ENCODE measurements at regions not wholly inside any gene's neighbourhood (a gene's known extent, or its start where the extent isn't known, plus 50 kb on each side); places are given as distances from the start of the nearest gene placed in this dataset.
"Not testable (repeated sequence)": the region's sequence is repeated elsewhere in the genome, so short reads cannot be mapped to it uniquely, and the experiment has no call there.

GRCh38 chr6:73929405-73929804 lies 233.4 kb downstream of the CD109 start:
- Histone ChIP-seq H3K27me3 (ENCODE audit: control insufficient read depth, insufficient read depth, low read length) (no peaks in the 10 kb centered on the region), H3K9ac (ENCODE audit: low read length in 3 of 3) (no peak overlapping the region), H3K27ac (ENCODE audit: low read depth in 2 of 2, low read length in 2 of 2) (no peak overlapping the region), H3K36me3 (ENCODE audit: control insufficient read depth in 2 of 3, insufficient read depth in 3 of 3, low read length in 3 of 3) (no peaks in the 10 kb centered on the region), H3K4me3 (ENCODE audit: low read length in 3 of 3) (no peak overlapping the region), H3K9me3 (ENCODE audit: control insufficient read depth in 2 of 3, insufficient read depth in 1 of 3, low read length in 3 of 3) (peaks cover 0 to 21% (median 0%) of the 10 kb centered on the region in 3 donors), H3K4me1 (ENCODE audit: control insufficient read depth in 2 of 3, insufficient read depth in 2 of 3, low read depth in 1 of 3, low read length in 3 of 3) (no peaks in the 10 kb centered on the region)
- no peak for DNase-seq
- TF ChIP-seq, protein P1, sequence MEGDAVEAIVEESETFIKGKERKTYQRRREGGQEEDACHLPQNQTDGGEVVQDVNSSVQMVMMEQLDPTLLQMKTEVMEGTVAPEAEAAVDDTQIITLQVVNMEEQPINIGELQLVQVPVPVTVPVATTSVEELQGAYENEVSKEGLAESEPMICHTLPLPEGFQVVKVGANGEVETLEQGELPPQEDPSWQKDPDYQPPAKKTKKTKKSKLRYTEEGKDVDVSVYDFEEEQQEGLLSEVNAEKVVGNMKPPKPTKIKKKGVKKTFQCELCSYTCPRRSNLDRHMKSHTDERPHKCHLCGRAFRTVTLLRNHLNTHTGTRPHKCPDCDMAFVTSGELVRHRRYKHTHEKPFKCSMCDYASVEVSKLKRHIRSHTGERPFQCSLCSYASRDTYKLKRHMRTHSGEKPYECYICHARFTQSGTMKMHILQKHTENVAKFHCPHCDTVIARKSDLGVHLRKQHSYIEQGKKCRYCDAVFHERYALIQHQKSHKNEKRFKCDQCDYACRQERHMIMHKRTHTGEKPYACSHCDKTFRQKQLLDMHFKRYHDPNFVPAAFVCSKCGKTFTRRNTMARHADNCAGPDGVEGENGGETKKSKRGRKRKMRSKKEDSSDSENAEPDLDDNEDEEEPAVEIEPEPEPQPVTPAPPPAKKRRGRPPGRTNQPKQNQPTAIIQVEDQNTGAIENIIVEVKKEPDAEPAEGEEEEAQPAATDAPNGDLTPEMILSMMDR (IDR thresholded peaks at IDR 0.05; ENCODE audit: borderline replicate concordance, extremely low read depth, insufficient read depth), result no peak
- intact Hi-C loops (cut with DNase I), result no loop called here
- no peak for FAIRE-seq

GRCh38 chr6:73927421-73927820 lies 231.4 kb downstream of the CD109 start:
- H3K27me3 ChIP-seq (ENCODE audit: control insufficient read depth, insufficient read depth, low read length), result no peaks in the 10 kb centered on the region
- no peaks in the 10 kb centered on the region for H3K4me1 ChIP-seq (ENCODE audit: control insufficient read depth in 2 of 3, insufficient read depth in 2 of 3, low read depth in 1 of 3, low read length in 3 of 3)
- no peak overlapping the region for H3K27ac ChIP-seq (ENCODE audit: low read depth in 2 of 2, low read length in 2 of 2)
- TF ChIP-seq, protein P1 (IDR thresholded peaks at IDR 0.05; ENCODE audit: borderline replicate concordance, extremely low read depth, insufficient read depth), result no peak
- H3K36me3 ChIP-seq (ENCODE audit: control insufficient read depth in 2 of 3, insufficient read depth in 3 of 3, low read length in 3 of 3), result no peaks in the 10 kb centered on the region
- FAIRE-seq, result no peak
- no peak overlapping the region for H3K9ac ChIP-seq (ENCODE audit: low read length in 3 of 3)
- no peak for DNase-seq
- H3K9me3 ChIP-seq (ENCODE audit: control insufficient read depth in 2 of 3, insufficient read depth in 1 of 3, low read length in 3 of 3), result peaks cover 0 to 21% (median 0%) of the 10 kb centered on the region in 3 donors
- H3K4me3 ChIP-seq (ENCODE audit: low read length in 3 of 3), result no peak overlapping the region
- intact Hi-C loops (cut with DNase I), result no loop called here

DNA sequence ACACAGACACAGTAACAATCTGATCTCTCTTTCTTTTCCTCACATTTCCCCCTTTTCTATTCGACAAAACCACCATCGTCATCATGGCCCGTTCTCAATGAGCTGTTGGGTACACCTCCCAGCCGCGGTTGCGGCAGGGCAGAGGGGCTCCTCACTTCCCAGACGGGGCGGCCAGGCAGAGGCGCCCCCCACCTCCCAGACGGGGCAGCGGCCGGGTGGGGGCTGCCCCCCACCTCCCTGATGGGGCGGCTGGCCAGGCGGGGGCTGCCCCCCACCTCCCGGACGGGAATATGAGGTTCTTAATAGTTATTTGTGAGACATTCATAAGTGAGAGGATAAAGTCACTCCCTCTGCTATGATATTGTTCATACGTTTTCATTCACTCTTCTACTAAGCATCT lies 229.7 kb downstream of the CD109 start:
- H3K4me1 ChIP-seq (ENCODE audit: control insufficient read depth in 2 of 3, insufficient read depth in 2 of 3, low read depth in 1 of 3, low read length in 3 of 3); H3K27ac ChIP-seq (ENCODE audit: low read depth in 2 of 2, low read length in 2 of 2); FAIRE-seq; intact Hi-C loops (cut with DNase I); H3K27me3 ChIP-seq (ENCODE audit: control insufficient read depth, insufficient read depth, low read length); H3K9ac ChIP-seq (ENCODE audit: low read length in 3 of 3); H3K36me3 ChIP-seq (ENCODE audit: control insufficient read depth in 2 of 3, insufficient read depth in 3 of 3, low read length in 3 of 3); H3K4me3 ChIP-seq (ENCODE audit: low read length in 3 of 3); DNase-seq: not testable (repeated sequence)
- H3K9me3 ChIP-seq (ENCODE audit: control insufficient read depth in 2 of 3, insufficient read depth in 1 of 3, low read length in 3 of 3), result peaks cover 0 to 21% (median 0%) of the 10 kb centered on the region in 3 donors

DNA sequence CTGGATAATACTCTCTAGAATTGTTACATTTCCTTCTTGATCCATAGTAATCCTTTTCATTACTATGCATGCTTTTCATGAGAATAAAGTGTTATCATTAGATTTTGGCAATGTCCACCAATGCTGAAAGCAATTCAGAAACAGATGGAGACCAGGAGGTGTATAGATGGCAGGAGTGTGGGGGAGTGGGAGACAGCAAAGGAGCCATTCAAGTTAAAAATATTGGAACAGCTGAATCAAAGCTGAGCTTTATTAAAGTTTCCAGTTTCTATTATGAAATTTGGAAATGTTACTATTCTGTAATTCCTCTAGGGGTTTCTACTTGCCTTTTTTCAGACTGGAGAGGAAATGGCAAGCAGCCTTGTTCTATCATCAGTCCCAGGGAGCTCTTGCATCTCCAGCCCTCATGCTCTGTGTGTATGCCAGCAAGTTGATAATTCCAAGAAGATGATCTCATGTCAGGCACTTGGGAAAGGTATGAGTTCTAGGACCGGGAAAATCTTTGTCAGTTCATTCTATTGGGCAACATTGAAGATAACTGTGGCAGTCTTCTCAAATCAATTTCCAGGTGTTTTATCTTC lies 228.0 kb downstream of the CD109 start:
- no peaks in the 10 kb centered on the region for H3K4me1 ChIP-seq (ENCODE audit: control insufficient read depth in 2 of 3, insufficient read depth in 2 of 3, low read depth in 1 of 3, low read length in 3 of 3)
- no peak overlapping the region for H3K4me3 ChIP-seq (ENCODE audit: low read length in 3 of 3)
- intact Hi-C loops (cut with DNase I), result no loop called here
- H3K27ac ChIP-seq (ENCODE audit: low read depth in 2 of 2, low read length in 2 of 2), result no peak overlapping the region
- no peak overlapping the region for H3K9ac ChIP-seq (ENCODE audit: low read length in 3 of 3)
- H3K36me3 ChIP-seq (ENCODE audit: control insufficient read depth in 2 of 3, insufficient read depth in 3 of 3, low read length in 3 of 3), result no peaks in the 10 kb centered on the region
- TF ChIP-seq, protein P1 (IDR thresholded peaks at IDR 0.05; ENCODE audit: borderline replicate concordance, extremely low read depth, insufficient read depth), result no peak
- peaks cover 0 to 16% (median 0%) of the 10 kb centered on the region in 3 donors for H3K9me3 ChIP-seq (ENCODE audit: control insufficient read depth in 2 of 3, insufficient read depth in 1 of 3, low read length in 3 of 3)
- FAIRE-seq, result no peak
- no peaks in the 10 kb centered on the region for H3K27me3 ChIP-seq (ENCODE audit: control insufficient read depth, insufficient read depth, low read length)
- no peak for DNase-seq
